ENCODE measurements at regions not wholly inside any gene's neighbourhood (a gene's known extent, or its start where the extent isn't known, plus 50 kb on each side); places are given as distances from the start of the nearest gene placed in this dataset.

DNA sequence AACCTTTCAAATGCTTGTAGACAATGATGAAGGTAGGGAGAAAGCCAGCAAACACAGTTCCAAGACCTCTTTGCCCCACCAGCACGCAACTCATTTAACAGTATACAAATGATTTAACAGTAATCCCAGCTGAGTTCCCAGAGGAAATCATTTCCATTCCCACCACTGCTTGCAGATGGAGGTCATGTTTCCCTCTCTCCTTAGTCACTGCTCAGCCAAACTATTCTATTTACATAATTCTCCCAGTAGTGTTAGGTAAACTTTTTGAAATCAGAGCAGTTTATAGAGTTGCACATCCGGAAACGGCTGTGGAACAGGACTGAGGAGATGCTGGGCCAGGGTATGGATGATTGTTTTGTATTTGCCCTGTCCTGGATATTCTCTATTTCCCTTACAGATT is 328.5 kb downstream of the FIGN start:
- H3K27me3 ChIP-seq (ENCODE audit: insufficient read depth, low read length): no peaks in the 10 kb centered on the region

DNA sequence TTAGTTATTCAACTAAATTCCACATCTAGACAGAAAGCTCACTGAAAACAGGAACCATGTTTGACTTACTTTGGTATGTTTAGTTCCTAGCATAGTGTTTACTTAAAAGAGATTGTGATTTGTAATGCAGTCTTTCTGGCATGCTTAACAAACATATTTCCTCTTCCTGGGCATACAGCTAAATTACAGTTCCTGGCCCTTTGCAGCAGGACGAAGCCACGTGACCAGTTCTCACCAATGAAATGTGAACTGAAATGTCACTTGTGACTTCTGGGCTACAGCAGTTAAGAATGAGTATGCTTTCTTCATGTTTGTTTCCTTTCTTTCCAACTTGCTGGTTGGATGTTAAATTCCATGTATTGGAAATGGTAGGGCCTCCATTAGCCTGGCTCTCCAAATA is 330.5 kb downstream of the FIGN start:
- Histone ChIP-seq H3F3A (ENCODE audit: insufficient read depth, low read length) (no peaks in the 10 kb centered on the region), H3K36me3 (ENCODE audit: insufficient read depth, low read length) (no peaks in the 10 kb centered on the region), H3K4me1 (ENCODE audit: insufficient read depth, low read length, severe bottlenecking) (no peaks in the 10 kb centered on the region), H3K9me3 (ENCODE audit: low read length) (no peaks in the 10 kb centered on the region), H3K27ac (ENCODE audit: low read depth, low read length, poor library complexity, severe bottlenecking) (no peak overlapping the region), H3K9me2 (ENCODE audit: low read depth, low read length) (no peaks in the 10 kb centered on the region), H3K27me3 (ENCODE audit: insufficient read depth, low read length) (no peaks in the 10 kb centered on the region), H4K20me1 (ENCODE audit: insufficient read depth, low read length) (no peaks in the 10 kb centered on the region), H3K4me2 (ENCODE audit: low read length) (no peak overlapping the region), H3K4me3 (ENCODE audit: low read depth, low read length, poor library complexity, severe bottlenecking) (no peak overlapping the region), H3K9ac (ENCODE audit: low read length) (no peak overlapping the region), H3K79me2 (ENCODE audit: insufficient read depth, low read length) (no peaks in the 10 kb centered on the region), H2AFZ (ENCODE audit: low read length) (peak overlapping the region; percentile 86; the same call in 1 of the 2 replicates)
- TF ChIP-seq, protein P1, sequence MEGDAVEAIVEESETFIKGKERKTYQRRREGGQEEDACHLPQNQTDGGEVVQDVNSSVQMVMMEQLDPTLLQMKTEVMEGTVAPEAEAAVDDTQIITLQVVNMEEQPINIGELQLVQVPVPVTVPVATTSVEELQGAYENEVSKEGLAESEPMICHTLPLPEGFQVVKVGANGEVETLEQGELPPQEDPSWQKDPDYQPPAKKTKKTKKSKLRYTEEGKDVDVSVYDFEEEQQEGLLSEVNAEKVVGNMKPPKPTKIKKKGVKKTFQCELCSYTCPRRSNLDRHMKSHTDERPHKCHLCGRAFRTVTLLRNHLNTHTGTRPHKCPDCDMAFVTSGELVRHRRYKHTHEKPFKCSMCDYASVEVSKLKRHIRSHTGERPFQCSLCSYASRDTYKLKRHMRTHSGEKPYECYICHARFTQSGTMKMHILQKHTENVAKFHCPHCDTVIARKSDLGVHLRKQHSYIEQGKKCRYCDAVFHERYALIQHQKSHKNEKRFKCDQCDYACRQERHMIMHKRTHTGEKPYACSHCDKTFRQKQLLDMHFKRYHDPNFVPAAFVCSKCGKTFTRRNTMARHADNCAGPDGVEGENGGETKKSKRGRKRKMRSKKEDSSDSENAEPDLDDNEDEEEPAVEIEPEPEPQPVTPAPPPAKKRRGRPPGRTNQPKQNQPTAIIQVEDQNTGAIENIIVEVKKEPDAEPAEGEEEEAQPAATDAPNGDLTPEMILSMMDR (IDR thresholded peaks at IDR 0.05; ENCODE audit: low read length): no peak
- no peak for TF ChIP-seq EZH2 (IDR thresholded peaks at IDR 0.05; ENCODE audit: borderline replicate concordance, low read length)

More for the DNA sequence above, 328.5 kb downstream of the FIGN start:
- Histone ChIP-seq H3K4me3 (ENCODE audit: low read depth, low read length, poor library complexity, severe bottlenecking) (no peak overlapping the region), H3K9me2 (ENCODE audit: low read depth, low read length) (no peaks in the 10 kb centered on the region), H3K4me1 (ENCODE audit: insufficient read depth, low read length, severe bottlenecking) (no peaks in the 10 kb centered on the region), H3K79me2 (ENCODE audit: insufficient read depth, low read length) (no peaks in the 10 kb centered on the region), H3K4me2 (ENCODE audit: low read length) (no peak overlapping the region), H3K36me3 (ENCODE audit: insufficient read depth, low read length) (no peaks in the 10 kb centered on the region), H3K9ac (ENCODE audit: low read length) (no peak overlapping the region), H3K27ac (ENCODE audit: low read depth, low read length, poor library complexity, severe bottlenecking) (no peak overlapping the region), H4K20me1 (ENCODE audit: insufficient read depth, low read length) (no peaks in the 10 kb centered on the region), H2AFZ (ENCODE audit: low read length) (no peak overlapping the region), H3F3A (ENCODE audit: insufficient read depth, low read length) (no peaks in the 10 kb centered on the region), H3K9me3 (ENCODE audit: low read length) (no peaks in the 10 kb centered on the region)
- TF ChIP-seq, protein P1 (IDR thresholded peaks at IDR 0.05; ENCODE audit: low read length): no peak
- no peak for TF ChIP-seq EZH2 (IDR thresholded peaks at IDR 0.05; ENCODE audit: borderline replicate concordance, low read length)

DNA sequence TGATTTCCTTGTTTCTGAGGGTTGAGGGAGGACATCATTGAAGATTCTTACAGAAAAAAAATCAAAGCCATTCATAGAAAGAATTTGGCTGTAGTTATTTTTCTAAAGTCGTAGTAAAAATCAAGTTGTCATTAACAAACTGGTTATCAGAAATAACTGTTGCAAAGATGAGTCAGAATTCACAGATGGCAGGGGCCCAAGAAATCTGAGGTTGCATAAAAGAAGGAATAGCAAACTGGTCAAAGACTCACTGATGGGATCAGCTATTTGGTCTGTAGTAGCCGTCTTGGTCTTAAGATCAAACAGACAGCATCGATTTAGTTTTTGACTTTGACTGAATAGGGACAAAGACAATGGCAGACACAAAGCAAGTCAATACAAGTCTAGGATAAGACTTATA is 334.3 kb downstream of the FIGN start:
- H3K79me2 ChIP-seq (ENCODE audit: insufficient read depth, low read length): no peaks in the 10 kb centered on the region
- TF ChIP-seq, protein P1 (IDR thresholded peaks at IDR 0.05; ENCODE audit: low read length): no peak
- TF ChIP-seq EZH2 (IDR thresholded peaks at IDR 0.05; ENCODE audit: borderline replicate concordance, low read length): no peak
- no peak overlapping the region for H3K4me2 ChIP-seq (ENCODE audit: low read length)
- H3F3A ChIP-seq (ENCODE audit: insufficient read depth, low read length): no peaks in the 10 kb centered on the region
- H3K9ac ChIP-seq (ENCODE audit: low read length): no peak overlapping the region
- no peaks in the 10 kb centered on the region for H3K36me3 ChIP-seq (ENCODE audit: insufficient read depth, low read length)
- H3K9me2 ChIP-seq (ENCODE audit: low read depth, low read length): no peaks in the 10 kb centered on the region
- H3K4me1 ChIP-seq (ENCODE audit: insufficient read depth, low read length, severe bottlenecking): no peaks in the 10 kb centered on the region
- no peaks in the 10 kb centered on the region for H3K9me3 ChIP-seq (ENCODE audit: low read length)
- H2AFZ ChIP-seq (ENCODE audit: low read length): no peak overlapping the region
- H4K20me1 ChIP-seq (ENCODE audit: insufficient read depth, low read length): no peaks in the 10 kb centered on the region
- H3K27me3 ChIP-seq (ENCODE audit: insufficient read depth, low read length): no peaks in the 10 kb centered on the region
- no peak overlapping the region for H3K27ac ChIP-seq (ENCODE audit: low read depth, low read length, poor library complexity, severe bottlenecking)
- H3K4me3 ChIP-seq (ENCODE audit: low read depth, low read length, poor library complexity, severe bottlenecking): no peak overlapping the region

Measured in OCI-LY1 (cell line).